ENCODE measurements at regions not wholly inside any gene's neighbourhood (a gene's known extent, or its start where the extent isn't known, plus 50 kb on each side); places are given as distances from the start of the nearest gene placed in this dataset.
A peak's percentile ranks its signal among the peaks of the same experiment; 100 is the strongest.
"Not testable (repeated sequence)": the region's sequence is repeated elsewhere in the genome, so short reads cannot be mapped to it uniquely, and the experiment has no call there.

DNA sequence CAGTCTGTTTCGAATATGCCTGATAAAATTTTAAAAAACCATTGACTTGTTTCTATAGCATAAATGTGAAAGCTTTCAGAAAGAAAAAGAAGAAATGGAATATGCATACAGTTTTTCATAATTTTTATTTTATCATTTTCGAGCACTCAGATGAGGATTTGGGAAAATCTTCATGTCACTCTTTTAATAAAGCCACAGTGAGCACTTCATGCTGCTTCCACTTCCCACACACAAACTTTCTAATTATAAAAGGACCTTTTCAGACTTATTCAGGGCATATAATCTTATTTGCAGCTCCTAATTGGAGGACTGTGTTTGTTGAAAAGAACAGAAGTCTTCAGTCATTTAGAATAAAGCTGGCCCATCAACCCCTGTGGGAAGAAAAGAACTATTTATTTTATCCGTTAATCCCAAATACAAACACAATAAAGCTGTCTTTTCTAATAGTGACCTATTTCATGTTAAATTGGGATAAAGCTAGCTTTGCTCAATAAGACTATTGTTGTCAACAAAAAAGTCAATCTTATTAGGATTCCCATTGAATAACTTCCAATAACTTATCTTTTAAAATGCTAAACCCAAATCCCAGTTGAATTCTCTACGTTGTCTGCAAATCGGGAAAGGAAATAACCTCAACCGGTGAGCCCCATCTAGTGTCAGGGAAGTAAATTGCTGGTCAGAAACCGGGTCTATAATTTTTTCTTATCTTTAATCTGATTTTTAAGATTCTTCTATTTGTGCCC is 211.5 kb downstream of the PDGFRA start:
- Histone ChIP-seq H3K4me1 (peaks cover 0 to 13% (median 0%) of the 10 kb centered on the region in 4 donors), H3K4me3 (peak overlapping the region in 1 of 4 donors; percentile 32), H3K9me3 (no peaks in the 10 kb centered on the region), H3K27ac (peak overlapping the region in 2 of 4 donors; percentile 26 to 38), H3K27me3 (no peaks in the 10 kb centered on the region), H3K36me3 (no peaks in the 10 kb centered on the region)
- no peak for TF ChIP-seq POLR2A (IDR thresholded peaks at IDR 0.05)
- TF ChIP-seq, protein P1, sequence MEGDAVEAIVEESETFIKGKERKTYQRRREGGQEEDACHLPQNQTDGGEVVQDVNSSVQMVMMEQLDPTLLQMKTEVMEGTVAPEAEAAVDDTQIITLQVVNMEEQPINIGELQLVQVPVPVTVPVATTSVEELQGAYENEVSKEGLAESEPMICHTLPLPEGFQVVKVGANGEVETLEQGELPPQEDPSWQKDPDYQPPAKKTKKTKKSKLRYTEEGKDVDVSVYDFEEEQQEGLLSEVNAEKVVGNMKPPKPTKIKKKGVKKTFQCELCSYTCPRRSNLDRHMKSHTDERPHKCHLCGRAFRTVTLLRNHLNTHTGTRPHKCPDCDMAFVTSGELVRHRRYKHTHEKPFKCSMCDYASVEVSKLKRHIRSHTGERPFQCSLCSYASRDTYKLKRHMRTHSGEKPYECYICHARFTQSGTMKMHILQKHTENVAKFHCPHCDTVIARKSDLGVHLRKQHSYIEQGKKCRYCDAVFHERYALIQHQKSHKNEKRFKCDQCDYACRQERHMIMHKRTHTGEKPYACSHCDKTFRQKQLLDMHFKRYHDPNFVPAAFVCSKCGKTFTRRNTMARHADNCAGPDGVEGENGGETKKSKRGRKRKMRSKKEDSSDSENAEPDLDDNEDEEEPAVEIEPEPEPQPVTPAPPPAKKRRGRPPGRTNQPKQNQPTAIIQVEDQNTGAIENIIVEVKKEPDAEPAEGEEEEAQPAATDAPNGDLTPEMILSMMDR (IDR thresholded peaks at IDR 0.05) = peak; percentile 41 to 74 (median 60)
- WGBS, 2 donors = 10 to 17% methylated on average over 7 of the region's 7 CpGs
- DNase-seq (ENCODE audit: low spot score in 2 of 2) = no peak

DNA sequence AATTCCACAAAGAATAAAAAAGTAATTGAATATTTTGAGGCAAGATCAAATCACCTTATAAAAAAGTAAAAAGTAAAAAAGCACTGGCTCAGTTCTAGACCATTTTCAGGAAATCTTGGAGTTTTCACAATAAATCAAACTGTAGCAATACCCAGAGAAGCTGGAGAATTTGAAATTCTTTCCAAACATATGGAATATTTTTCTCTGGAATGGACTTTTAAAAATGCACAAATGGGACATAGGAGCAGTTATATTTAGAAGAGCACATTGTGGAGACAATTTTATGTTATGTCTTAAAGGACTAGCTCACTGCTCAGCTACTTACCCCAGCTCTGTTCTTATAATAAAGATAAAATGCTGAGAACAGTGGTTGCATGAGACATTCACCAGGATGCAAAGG is 211.9 kb upstream of the KIT start:
- Histone ChIP-seq H3K27me3 (no peaks in the 10 kb centered on the region), H3K4me1 (peaks cover 0 to 2% (median 0%) of the 10 kb centered on the region in 4 donors), H3K27ac (no peak overlapping the region), H3K36me3 (no peaks in the 10 kb centered on the region), H3K9me3 (peaks cover 0 to 10% (median 0%) of the 10 kb centered on the region in 4 donors), H3K4me3 (no peak overlapping the region)
- TF ChIP-seq EP300 (IDR thresholded peaks at IDR 0.05) (no peak), POLR2A (IDR thresholded peaks at IDR 0.05) (no peak)
- TF ChIP-seq, protein P1 (IDR thresholded peaks at IDR 0.05) = no peak
- no peak for DNase-seq (ENCODE audit: low spot score in 2 of 2)

DNA sequence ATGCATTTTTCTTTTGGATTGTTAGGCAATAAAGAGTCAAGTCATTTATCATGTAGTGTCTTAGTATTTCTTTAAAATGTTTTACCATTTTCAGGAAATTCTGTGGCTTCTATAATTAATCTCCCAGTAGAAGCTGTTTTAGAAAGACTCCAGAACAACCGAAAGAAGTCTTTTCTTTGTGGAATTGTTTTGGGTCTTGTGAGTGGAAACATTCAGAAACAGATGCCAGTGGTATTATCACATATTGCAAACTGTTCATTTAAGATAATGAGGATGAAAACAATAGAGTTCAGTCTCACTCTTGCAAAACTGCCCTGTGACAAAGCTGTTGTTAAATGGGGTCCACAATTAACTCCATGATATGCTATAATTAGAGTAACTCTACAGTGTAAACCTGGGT is 211.2 kb upstream of the KIT start:
- H3K9me3 ChIP-seq = peaks cover 0 to 12% (median 0%) of the 10 kb centered on the region in 4 donors
- H3K36me3 ChIP-seq = no peaks in the 10 kb centered on the region
- DNase-seq (ENCODE audit: low spot score in 2 of 2) = no peak
- no peak for TF ChIP-seq POLR2A (IDR thresholded peaks at IDR 0.05)
- TF ChIP-seq, protein P1 (IDR thresholded peaks at IDR 0.05) = no peak
- no peaks in the 10 kb centered on the region for H3K27me3 ChIP-seq
- H3K4me3 ChIP-seq = no peak overlapping the region
- no peak overlapping the region for H3K27ac ChIP-seq
- 4 to 17% methylated on average over 1 of the region's 1 CpG for WGBS, 2 donors
- no peaks in the 10 kb centered on the region for H3K4me1 ChIP-seq

DNA sequence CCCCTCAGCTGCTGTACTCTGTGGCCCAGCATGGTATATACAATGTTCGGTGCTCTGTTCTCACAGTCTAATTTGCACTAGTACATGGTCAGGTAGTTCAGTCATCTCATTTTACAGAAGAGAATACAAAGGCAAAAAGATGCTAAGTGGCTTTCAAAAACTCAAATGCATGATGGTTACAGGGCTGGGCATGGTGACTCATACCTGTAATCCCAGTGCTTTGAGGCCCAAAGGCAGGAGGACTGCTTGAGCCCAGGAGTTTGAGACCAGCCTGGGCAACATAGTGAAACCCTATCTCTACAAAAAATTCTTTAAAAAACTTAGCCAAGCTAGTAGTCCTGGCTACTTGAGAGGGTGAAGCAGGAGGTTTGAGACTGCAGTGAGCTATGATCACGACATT is 210.5 kb upstream of the KIT start:
- no peak overlapping the region for H3K27ac ChIP-seq
- no peaks in the 10 kb centered on the region for H3K27me3 ChIP-seq
- H3K4me1 ChIP-seq = no peaks in the 10 kb centered on the region
- no peak overlapping the region for H3K4me3 ChIP-seq
- H3K36me3 ChIP-seq = no peaks in the 10 kb centered on the region
- H3K9me3 ChIP-seq = peaks cover 0 to 12% (median 0%) of the 10 kb centered on the region in 4 donors
- WGBS, 2 donors = 84 to 92% methylated on average over 2 of the region's 2 CpGs
- DNase-seq (ENCODE audit: low spot score in 2 of 2) = no peak
- no peak for TF ChIP-seq EP300 (IDR thresholded peaks at IDR 0.05)
- TF ChIP-seq POLR2A (IDR thresholded peaks at IDR 0.05) = no peak
- TF ChIP-seq, protein P1 (IDR thresholded peaks at IDR 0.05) = no peak

DNA sequence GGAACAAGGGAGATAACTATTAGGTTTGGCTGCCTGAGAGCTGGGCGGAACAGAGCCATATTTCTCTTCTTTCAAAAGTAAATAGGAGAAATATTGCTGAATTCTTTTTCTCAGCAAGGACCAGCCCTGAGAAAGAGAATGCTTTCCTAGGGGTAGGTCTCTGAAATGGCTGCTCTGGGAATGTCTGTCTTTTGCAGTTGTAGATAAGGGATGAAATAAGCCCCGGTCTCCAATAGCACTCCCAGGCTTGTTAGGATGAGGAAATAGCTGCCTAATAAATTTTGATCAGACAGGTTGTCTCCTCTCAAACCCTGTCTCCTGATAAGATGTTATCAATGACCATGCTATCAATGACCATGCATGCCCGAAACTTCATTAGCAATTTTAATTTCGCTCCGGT is 207.8 kb upstream of the KIT start:
- Histone ChIP-seq H3K4me3 (no peak overlapping the region), H3K27me3 (no peaks in the 10 kb centered on the region), H3K27ac (no peak overlapping the region), H3K9me3 (peaks cover 0 to 12% (median 0%) of the 10 kb centered on the region in 4 donors), H3K4me1 (no peaks in the 10 kb centered on the region), H3K36me3 (no peaks in the 10 kb centered on the region)
- DNase-seq (ENCODE audit: low spot score in 2 of 2) = no peak
- TF ChIP-seq POLR2A (IDR thresholded peaks at IDR 0.05) = no peak
- TF ChIP-seq, protein P1 (IDR thresholded peaks at IDR 0.05) = no peak
- TF ChIP-seq EP300 (IDR thresholded peaks at IDR 0.05) = no peak
- WGBS, 2 donors = 92 to 96% methylated on average over 5 of the region's 5 CpGs

DNA sequence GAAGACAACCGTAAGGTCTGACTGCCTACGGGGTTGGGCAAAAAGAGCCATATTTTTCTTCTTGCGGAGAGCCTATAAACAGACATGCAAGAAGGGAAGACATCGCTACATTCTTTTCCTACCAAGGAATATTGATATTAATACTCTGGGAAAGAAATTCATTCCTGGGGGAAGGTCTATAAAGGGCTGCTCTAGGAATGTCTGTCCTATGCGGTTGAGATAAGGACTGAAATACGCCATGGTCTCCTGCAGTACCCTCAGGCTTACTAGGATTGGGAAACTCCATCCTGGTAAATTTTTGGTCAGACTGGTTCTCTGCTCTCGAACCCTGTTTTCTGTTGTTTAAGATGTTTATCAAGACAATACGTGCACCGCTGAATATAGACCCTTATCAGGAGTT is 190.8 kb upstream of the KIT start:
- WGBS, 2 donors = 84 to 85% methylated on average over 9 of the region's 9 CpGs
- not testable (repeated sequence) for H3K27ac ChIP-seq; H3K27me3 ChIP-seq; H3K4me3 ChIP-seq; DNase-seq (ENCODE audit: low spot score in 2 of 2); H3K36me3 ChIP-seq; H3K4me1 ChIP-seq
- H3K9me3 ChIP-seq = peaks cover 0 to 39% (median 0%) of the 10 kb centered on the region in 4 donors

Measured in tibial nerve (tissue), 4 donors.